DMS53 (cell line): ENCODE measurements at regions not wholly inside any gene's neighbourhood (a gene's known extent, or its start where the extent isn't known, plus 50 kb on each side); places are given as distances from the start of the nearest gene placed in this dataset.

Experiments used
- DNase-seq: peaks from one replicate; lab custom pipeline; 2025; lab: John Stamatoyannopoulos, UW

GRCh38 chr1:163656095-163656759 is 334.5 kb downstream of the NUF2 start:
- DNase-seq = peak; percentile 42

- DNase-seq = no peak
These were observed 336.0 kb downstream of the NUF2 start for GRCh38 chr1:163657719-163658118.

- peak; percentile 41 for DNase-seq
These were observed 339.6 kb downstream of the NUF2 start for GRCh38 chr1:163661391-163661790.

GRCh38 chr1:163664671-163665335 is 343.0 kb downstream of the NUF2 start:
- DNase-seq = no peak

- DNase-seq = no peak
These were observed 346.7 kb downstream of the NUF2 start for GRCh38 chr1:163668472-163668871.

- DNase-seq = no peak
These were observed 349.4 kb downstream of the NUF2 start for GRCh38 chr1:163670989-163671757.

- DNase-seq = no peak
These were observed 351.4 kb downstream of the NUF2 start for GRCh38 chr1:163672976-163673758.

GRCh38 chr1:163673759-163674151 is 352.0 kb downstream of the NUF2 start:
- no peak for DNase-seq

- no peak for DNase-seq
These were observed 352.5 kb downstream of the NUF2 start for GRCh38 chr1:163674236-163674635.

- DNase-seq = no peak
These were observed 363.0 kb downstream of the NUF2 start for GRCh38 chr1:163684785-163685184.

GRCh38 chr1:163692266-163692665 is 370.5 kb downstream of the NUF2 start:
- DNase-seq = no peak

- DNase-seq = no peak
These were observed 375.4 kb downstream of the NUF2 start for GRCh38 chr1:163697137-163697536.

GRCh38 chr1:163701783-163702374 is 380.1 kb downstream of the NUF2 start:
- peak; percentile 8 for DNase-seq

GRCh38 chr1:163703794-163704193 is 382.0 kb downstream of the NUF2 start:
- DNase-seq = no peak

- DNase-seq = no peak
These were observed 385.2 kb downstream of the NUF2 start for GRCh38 chr1:163706915-163707314.

- peak; percentile 26 for DNase-seq
These were observed 387.9 kb downstream of the NUF2 start for GRCh38 chr1:163709636-163710035.

GRCh38 chr1:163712321-163712720 is 390.6 kb downstream of the NUF2 start:
- DNase-seq = no peak

GRCh38 chr1:163720294-163720693 is 398.5 kb downstream of the NUF2 start:
- no peak for DNase-seq

GRCh38 chr1:163725551-163725950 is 403.8 kb downstream of the NUF2 start:
- DNase-seq = no peak

GRCh38 chr1:163730411-163730821 is 408.7 kb downstream of the NUF2 start:
- no peak for DNase-seq

GRCh38 chr1:163737261-163737660 is 415.5 kb downstream of the NUF2 start:
- no peak for DNase-seq
